A673 (cell line): ENCODE measurements at regions not wholly inside any gene's neighbourhood (a gene's known extent, or its start where the extent isn't known, plus 50 kb on each side); places are given as distances from the start of the nearest gene placed in this dataset.

ENCODE experiments used
- BruUV-seq: library from RNA; stranded (reverse); fragments of 400-500 nt; replicated peaks from 2 replicates; lab custom pipeline; 2021; lab: Mats Ljungman, UMichigan
- CTCF ChIA-PET: fragments of 300-600 bp; sonication (Branson Sonifier 250); formaldehyde crosslinking; loops from one replicate; lab custom pipeline; 2022; ENCODE audit warnings: antibody characterized with exemption; lab: Charles Lee
- POLR2A ChIA-PET: fragments of 300-600 bp; sonication (Branson Sonifier 250); formaldehyde crosslinking; loops from one replicate; lab custom pipeline; 2022; ENCODE audit warnings: antibody characterized with exemption; ENCODE audit not compliant: low non-redundant PET; lab: Charles Lee
- DNase-seq: peaks from one replicate; pipeline ENCODE4 v3.0.0-alpha.2; 2015; ENCODE audit warnings: low spot score
- H3K27ac ChIP-seq: fragments of 200-600 bp; sonication (generic); 2 replicates; pipeline ENCODE4 v1.5.1; 2016; ENCODE audit warnings: mixed run types, low read depth, mild to moderate bottlenecking, mixed read lengths, antibody characterized with exemption, low read length; ENCODE audit not compliant: poor library complexity, severe bottlenecking
- H3K27me3 ChIP-seq: fragments of 200-600 bp; sonication (generic); replicated peaks from 2 replicates; pipeline ENCODE4 v1.6.1; 2017; ENCODE audit warnings: mixed run types, low read depth, mild to moderate bottlenecking, mixed read lengths, antibody characterized with exemption, low read length; ENCODE audit not compliant: insufficient read depth, poor library complexity
- H3K36me3 ChIP-seq: fragments of 200-600 bp; sonication (generic); 2 replicates; pipeline ENCODE4 v1.6.1; 2016; ENCODE audit warnings: mixed run types, mild to moderate bottlenecking, mixed read lengths, antibody characterized with exemption, low read length; ENCODE audit not compliant: insufficient read depth, poor library complexity, severe bottlenecking
- H3K4me1 ChIP-seq: fragments of 200-600 bp; sonication (generic); 2 replicates; pipeline ENCODE4 v1.6.1; 2017; ENCODE audit warnings: mixed run types, mild to moderate bottlenecking, mixed read lengths, antibody characterized with exemption, low read length; ENCODE audit not compliant: insufficient read depth, poor library complexity, severe bottlenecking
- H3K4me3 ChIP-seq: fragments of 200-600 bp; sonication (generic); 2 replicates; pipeline ENCODE4 v1.5.1; 2016; ENCODE audit warnings: low read depth, mixed run types, mild to moderate bottlenecking, mixed read lengths, low read length; ENCODE audit not compliant: poor library complexity, severe bottlenecking
- H3K9me3 ChIP-seq: fragments of 200-600 bp; sonication (generic); 2 replicates; pipeline ENCODE4 v1.6.1; 2016; ENCODE audit warnings: mixed run types, low read depth, mild to moderate bottlenecking, mixed read lengths, antibody characterized with exemption, low read length; ENCODE audit not compliant: poor library complexity, severe bottlenecking
- CTCF ChIP-seq: fragments of 300-800, 200-600 bp; sonication (generic); conservative IDR thresholded peaks from 2 replicates; pipeline ENCODE4 v1.5.1; 2017; ENCODE audit warnings: low read depth, mild to moderate bottlenecking, antibody characterized with exemption, low read length, moderate library complexity, mixed read lengths
- EZH2 ChIP-seq: fragments of 200-600 bp; sonication (generic); IDR thresholded peaks from 2 replicates; pipeline ENCODE4 v1.6.1; 2017; ENCODE audit warnings: borderline replicate concordance, low read depth, mild to moderate bottlenecking, mixed read lengths, antibody characterized with exemption, low read length; ENCODE audit not compliant: poor library complexity, severe bottlenecking
- intact Hi-C: fragments of 100-400 bp; cut with micrococcal nuclease; formaldehyde crosslinking; loops from one replicate; pipeline ENCODE4 v1.10.0; 2022; ENCODE audit not compliant: unreplicated experiment

GRCh38 chr2:12379143-12379542 is 337.6 kb upstream of the TRIB2 start:
- H3K9me3 ChIP-seq: no peaks in the 10 kb centered on the region
- ChIA-PET POLR2A (no interaction called here), CTCF (no interaction called here)
- H3K27me3 ChIP-seq: no peaks in the 10 kb centered on the region
- no peak for TF ChIP-seq EZH2
- TF ChIP-seq CTCF: no peak
- H3K27ac ChIP-seq: no peak overlapping the region
- intact Hi-C loops: no loop called here
- H3K4me1 ChIP-seq: no peaks in the 10 kb centered on the region
- BruUV-seq: no TSS peak
- H3K36me3 ChIP-seq: no peaks in the 10 kb centered on the region
- DNase-seq: no peak
- H3K4me3 ChIP-seq: no peak overlapping the region

GRCh38 chr2:12381543-12382325 is 335.0 kb upstream of the TRIB2 start:
- no peak for TF ChIP-seq EZH2
- no peak for TF ChIP-seq CTCF
- intact Hi-C loops: loop anchor here (10.0 kb wide), 1 partner anchor 517 kb away; no protein-coding TSS in a partner anchor
- DNase-seq: peak; percentile 19
- no peak overlapping the region for H3K4me3 ChIP-seq
- H3K27me3 ChIP-seq: no peaks in the 10 kb centered on the region
- ChIA-PET CTCF (no interaction called here), POLR2A (interaction anchor here (0.6 kb wide), 1 partner anchor 95 kb away, joined by 3 read pairs; no protein-coding TSS in a partner anchor)
- no peak overlapping the region for H3K27ac ChIP-seq
- H3K36me3 ChIP-seq: no peaks in the 10 kb centered on the region
- H3K4me1 ChIP-seq: no peaks in the 10 kb centered on the region
- no peaks in the 10 kb centered on the region for H3K9me3 ChIP-seq
- BruUV-seq: no TSS peak

- Histone ChIP-seq H3K36me3 (no peaks in the 10 kb centered on the region), H3K27ac (no peak overlapping the region), H3K27me3 (no peaks in the 10 kb centered on the region), H3K4me3 (no peak overlapping the region), H3K9me3 (no peaks in the 10 kb centered on the region), H3K4me1 (no peaks in the 10 kb centered on the region)
- no peak for DNase-seq
- BruUV-seq: no TSS peak
- TF ChIP-seq CTCF: no peak
- TF ChIP-seq EZH2: no peak
- intact Hi-C loops: loop anchor here (10.0 kb wide), 1 partner anchor 518 kb away; no protein-coding TSS in a partner anchor
- CTCF ChIA-PET: no interaction called here
- POLR2A ChIA-PET: no interaction called here
Observed at GRCh38 chr2:12382366-12382765, 334.4 kb upstream of the TRIB2 start.
